Gastrocnemius medialis (tissue), 4 donors: ENCODE measurements at regions not wholly inside any gene's neighbourhood (a gene's known extent, or its start where the extent isn't known, plus 50 kb on each side); places are given as distances from the start of the nearest gene placed in this dataset.

Experiments used
- POLR2A ChIP-seq, 2 donors: fragments of 450-650 bp; IDR thresholded peaks; one replicate each; pipeline ENCODE4 v1.6.1; 2017; ENCODE audit warnings: antibody characterized with exemption in 2 of 2, mild to moderate bottlenecking in 2 of 2, moderate library complexity in 2 of 2
- TF ChIP-seq, protein P1 (sequence below), 5 experiments: fragments of 450-650 bp in 3 of 5; fragments of 200-600 bp in 2 of 5; sonication (generic) in 2 of 5; IDR thresholded peaks in 4 of 5; conservative IDR thresholded peaks in 1 of 5; 1 replicate in 4 of 5; 2 replicates in 1 of 5; pipeline ENCODE4 v1.5.1; 2016 to 2019; ENCODE audit warnings: antibody characterized with exemption in 5 of 5, mild to moderate bottlenecking in 3 of 5, moderate library complexity in 3 of 5

DNA sequence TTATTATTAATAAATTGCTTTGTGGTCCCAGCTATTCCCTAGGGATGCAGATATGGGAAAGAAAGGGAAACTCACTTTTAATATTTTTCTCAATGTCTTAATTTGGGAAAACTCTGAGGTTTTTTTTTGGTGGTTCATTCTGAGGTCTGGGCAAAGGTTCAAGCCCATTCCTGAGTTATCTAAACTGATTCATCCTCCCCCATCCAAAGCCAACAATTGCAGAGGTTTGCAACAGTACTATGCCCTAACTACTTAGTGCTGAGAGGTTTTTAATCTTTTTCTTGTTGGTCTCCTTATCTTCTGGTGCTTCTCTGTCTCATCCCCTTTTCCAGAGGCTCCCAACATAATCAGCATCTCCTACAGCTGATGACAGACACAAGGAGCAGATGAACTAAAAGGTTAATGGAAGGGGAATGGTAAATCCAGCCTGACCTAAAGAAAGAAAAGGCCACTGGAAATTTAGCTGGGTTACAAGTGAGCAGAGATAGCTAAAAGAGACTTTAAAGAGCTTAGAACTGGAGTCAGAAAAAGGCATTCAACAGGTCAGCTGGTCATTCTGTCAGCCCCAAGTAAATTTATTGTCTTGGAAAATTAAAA lies 390.4 kb downstream of the TGFB2 start:
- TF ChIP-seq, protein P1, sequence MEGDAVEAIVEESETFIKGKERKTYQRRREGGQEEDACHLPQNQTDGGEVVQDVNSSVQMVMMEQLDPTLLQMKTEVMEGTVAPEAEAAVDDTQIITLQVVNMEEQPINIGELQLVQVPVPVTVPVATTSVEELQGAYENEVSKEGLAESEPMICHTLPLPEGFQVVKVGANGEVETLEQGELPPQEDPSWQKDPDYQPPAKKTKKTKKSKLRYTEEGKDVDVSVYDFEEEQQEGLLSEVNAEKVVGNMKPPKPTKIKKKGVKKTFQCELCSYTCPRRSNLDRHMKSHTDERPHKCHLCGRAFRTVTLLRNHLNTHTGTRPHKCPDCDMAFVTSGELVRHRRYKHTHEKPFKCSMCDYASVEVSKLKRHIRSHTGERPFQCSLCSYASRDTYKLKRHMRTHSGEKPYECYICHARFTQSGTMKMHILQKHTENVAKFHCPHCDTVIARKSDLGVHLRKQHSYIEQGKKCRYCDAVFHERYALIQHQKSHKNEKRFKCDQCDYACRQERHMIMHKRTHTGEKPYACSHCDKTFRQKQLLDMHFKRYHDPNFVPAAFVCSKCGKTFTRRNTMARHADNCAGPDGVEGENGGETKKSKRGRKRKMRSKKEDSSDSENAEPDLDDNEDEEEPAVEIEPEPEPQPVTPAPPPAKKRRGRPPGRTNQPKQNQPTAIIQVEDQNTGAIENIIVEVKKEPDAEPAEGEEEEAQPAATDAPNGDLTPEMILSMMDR (IDR thresholded peaks at IDR 0.05 in 4 of 5, conservative IDR thresholded peaks at IDR 0.05 in 1 of 5): no peak
- no peak for TF ChIP-seq POLR2A (IDR thresholded peaks at IDR 0.05)
